Stimulated activated CD8-positive, alpha-beta memory T cell treated with anti-CD3 and anti-CD28 coated beads, Interleukin-15, amount 100 ng/mL, for 48 hours (primary cell): ENCODE measurements at regions not wholly inside any gene's neighbourhood (a gene's known extent, or its start where the extent isn't known, plus 50 kb on each side); places are given as distances from the start of the nearest gene placed in this dataset.
"Not testable (repeated sequence)": the region's sequence is repeated elsewhere in the genome, so short reads cannot be mapped to it uniquely, and the experiment has no call there.

Experiments
- DNase-seq, 2 donors: peaks; one replicate each; pipeline ENCODE4 v3.0.0-alpha.2; 2020; ENCODE audit warnings: low read depth in 2 of 2

DNA sequence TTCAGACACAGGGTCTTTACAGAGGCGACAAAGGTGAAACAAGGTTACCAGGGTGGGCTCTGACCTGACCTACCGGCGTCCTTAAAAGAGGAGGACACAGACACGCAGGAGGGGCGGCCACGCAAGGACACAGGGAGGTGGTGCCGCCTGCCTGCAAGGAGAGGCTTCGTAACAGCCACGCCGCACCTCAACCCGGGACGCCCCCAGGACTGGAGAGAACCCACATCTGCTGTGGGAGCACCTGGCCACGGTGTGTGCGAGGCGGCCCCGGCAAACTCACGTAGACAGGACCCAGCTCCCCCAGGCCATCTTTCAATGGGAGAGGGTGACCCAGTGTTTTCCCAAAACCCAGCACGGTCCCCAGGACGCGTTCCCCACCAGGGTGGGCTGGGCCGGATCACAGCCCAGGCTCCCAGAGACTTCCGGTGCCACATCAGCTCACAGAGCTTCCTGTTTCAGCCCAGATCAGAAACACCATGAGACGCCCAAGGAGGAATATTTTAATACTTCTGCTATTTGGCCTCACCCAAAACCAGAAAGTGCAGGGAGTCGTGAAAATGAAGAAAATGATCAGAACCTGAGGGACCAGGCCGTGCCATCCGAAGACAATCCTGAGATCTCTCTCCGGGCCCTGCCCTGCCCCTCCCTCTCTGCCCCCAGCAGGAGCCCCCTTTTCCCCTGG is 5417.4 kb upstream of the TPTE start:
- DNase-seq, result peak in 1 of 2 donors; percentile 20

DNA sequence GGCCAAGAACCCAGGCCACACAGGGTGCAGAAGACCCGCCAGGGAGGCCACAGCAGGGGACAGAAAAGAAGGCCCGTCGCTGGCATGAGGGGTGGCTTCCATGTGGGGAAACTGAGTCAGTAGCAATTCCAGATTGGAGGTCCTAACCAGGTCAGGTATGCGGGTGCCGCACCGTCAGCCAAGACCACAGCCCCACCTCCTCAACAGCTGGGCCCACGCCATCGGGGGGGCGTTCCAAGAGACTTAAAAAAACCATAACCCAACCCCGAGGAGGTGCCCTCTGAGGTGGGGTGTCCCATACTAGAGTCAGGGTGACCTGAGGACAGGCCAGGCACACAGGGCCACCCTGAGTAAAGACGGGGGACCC is 5416.8 kb upstream of the TPTE start:
- DNase-seq, result not testable (repeated sequence)

DNA sequence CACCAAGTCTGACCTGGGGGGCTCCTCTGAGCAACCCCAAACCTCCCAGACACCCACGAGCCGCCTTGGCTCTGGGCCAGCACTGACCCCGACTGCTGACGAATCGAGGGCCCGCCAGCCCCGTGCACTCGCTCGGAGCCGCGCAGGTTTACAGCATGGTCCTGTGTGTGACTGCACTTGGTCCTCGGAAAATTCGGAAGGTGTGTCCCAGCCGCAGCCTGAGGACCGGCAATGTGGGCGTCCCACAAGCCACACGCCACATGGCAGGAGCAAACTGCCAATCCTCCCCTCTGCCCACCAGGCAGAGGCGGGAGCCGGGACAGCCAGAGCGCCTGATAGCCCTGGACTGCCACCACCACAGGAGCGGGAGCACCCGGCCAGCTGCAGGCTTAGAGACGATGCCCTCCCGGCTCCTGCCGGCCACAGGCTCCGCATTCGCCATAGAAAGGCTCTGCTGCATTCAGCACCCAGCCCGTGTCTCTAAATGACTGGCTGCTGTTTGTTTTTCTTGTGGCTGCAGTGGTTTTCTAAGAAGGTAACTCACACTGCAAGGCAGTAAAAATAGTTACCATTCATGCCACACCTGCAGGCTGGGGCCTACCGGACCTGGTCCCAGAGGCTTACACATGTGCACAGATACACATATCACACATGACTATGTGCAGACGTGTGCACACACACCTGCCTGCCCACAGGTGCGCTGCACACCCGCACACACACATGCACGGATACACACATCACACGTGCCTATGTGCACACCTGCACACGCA is 5415.3 kb upstream of the TPTE start:
- peak in 1 of 2 donors; percentile 53 for DNase-seq

DNA sequence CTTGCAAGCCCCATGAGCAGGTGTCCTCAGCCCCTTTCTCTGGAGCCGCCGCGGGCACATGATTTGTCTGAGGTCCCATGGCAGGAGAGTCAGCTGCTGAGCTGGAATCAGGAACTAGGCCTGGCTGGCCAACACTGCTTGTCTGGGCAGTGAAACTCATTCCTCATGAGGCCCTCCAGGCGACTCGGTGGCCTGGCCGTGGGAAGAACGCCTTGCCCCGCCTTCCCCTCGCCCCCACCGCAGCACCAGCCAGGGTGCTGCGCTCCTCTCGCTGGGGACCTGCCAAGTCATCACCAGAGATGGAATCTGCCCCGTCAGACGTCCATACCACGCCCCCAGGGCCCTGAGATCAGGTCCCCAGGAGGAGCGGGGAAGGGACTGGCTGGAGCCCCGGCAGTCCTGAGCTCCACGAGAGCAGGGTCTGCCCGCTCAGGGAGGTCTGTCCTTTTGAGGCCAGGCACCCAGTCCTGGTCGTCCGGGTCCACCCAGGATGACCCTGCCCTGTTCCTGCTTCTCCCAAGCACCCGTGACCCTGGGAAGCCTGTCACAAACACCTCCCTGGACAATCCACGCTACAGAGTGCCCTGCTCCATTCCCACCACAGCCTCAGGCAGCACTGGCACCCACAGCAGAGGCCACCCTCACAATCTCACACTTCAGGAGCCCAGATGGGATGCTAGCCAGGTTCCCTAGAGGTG is 5414.5 kb upstream of the TPTE start:
- not testable (repeated sequence) for DNase-seq

DNA sequence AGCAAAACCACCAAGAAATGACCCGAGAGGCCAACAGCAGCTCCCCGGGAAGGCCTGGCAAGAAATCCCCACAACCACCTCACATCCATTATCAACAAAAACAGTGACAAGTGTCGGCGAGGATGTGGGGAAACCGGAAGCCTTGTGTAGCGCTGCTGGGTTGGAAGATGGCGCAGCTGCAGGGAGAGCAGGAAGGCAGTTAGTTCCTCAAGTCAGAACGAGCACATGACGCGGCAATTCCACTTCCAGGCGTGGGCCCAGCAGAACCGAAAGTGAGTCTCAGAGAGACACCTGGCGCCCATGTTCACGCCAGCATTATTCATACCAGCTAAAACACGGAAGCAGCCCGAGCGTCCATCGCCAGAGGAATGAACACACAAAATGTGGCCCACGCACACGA is 5413.7 kb upstream of the TPTE start:
- DNase-seq, result not testable (repeated sequence)

DNA sequence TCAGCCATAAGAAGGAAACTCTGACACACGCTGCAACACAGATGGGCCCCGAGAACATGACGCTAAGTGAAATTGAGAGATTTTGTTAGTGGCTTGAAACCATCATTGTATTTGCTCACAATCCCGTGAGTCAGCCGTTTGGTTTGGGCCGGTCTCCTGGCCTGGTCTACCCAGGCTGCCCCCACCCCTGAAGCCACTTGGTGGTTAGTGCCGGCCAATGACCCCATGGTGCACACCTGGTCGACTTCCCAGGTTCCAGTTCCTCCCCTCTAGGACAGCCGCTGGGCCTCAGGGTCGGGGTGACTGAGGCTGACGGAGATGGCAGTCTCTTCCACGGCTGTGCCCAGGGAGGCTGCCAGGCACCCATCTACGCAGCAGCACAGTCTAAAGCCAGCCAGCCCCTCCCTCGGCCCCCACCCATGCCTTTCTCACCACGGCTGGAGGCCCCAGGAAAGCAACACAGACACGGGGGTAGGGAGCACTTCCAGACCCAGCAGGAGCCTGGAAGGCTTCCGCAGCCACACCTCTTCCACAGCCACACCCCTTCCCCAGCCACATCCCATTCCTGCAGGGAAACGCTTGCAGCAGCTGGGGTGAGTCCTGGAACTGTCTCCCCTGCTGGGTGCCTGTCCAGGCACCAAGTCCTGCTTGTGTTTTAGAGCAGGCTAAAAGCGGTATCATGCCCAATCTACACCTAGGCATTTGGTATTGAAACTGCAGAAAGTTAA is 5413.2 kb upstream of the TPTE start:
- not testable (repeated sequence) for DNase-seq

DNA sequence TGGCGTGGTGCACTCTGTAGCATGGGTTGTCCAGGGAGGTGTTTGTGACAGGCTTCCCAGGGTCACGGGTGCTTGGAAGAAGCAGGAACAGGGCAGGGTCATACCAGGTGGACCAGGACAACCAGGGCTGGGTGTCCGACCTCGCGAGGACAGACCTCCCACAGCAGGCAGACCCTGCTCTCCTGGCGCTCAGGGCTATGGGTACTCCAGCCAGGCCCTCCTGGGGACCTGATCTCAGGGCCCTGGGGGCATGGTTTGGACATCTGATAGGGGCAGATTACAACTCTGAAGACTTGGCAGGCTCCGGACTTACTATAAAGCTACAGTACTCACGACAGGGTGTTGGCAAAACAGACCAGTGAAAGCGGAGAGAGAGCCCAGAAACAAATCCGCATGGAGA is 5410.2 kb upstream of the TPTE start:
- not testable (repeated sequence) for DNase-seq

DNA sequence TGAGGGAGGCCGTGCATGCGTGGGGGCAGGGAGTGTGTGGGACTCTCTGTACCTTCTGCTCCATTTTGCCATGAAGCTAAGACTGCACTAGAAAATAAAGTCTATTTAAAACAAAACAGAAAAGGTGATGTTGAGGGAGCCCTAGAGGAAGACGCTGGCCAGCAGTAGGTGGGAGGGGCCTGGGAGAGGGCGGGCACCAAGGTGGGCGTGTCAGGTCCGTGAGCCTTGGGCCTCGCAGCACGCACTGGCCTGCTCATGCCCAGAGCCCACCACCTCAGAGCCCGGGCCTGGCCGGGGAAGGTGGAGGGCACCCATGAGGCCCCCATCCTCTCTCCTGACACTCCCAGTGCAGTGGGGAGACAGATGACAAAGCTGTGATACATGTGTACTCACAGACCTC is 5408.3 kb upstream of the TPTE start:
- DNase-seq, result not testable (repeated sequence)

DNA sequence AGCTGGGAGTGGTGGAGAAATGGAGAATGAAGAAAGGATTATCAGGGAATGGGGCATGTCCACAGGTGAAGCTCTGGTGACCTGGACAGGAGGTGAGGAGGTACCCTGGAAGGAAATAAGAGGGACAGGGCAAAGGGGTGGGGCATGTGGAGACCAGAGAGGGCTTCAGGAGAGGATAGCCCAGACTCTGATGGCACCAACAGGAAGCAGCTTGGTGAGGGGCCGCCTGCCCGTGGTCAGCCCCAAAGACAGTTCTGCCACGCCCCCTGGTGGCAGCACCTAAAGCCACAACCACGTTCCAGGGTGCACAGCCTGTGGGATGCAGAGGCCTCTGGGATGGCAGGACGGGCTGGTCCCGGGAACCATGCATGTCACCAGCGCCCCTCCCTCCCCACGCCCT is 5406.9 kb upstream of the TPTE start:
- not testable (repeated sequence) for DNase-seq

DNA sequence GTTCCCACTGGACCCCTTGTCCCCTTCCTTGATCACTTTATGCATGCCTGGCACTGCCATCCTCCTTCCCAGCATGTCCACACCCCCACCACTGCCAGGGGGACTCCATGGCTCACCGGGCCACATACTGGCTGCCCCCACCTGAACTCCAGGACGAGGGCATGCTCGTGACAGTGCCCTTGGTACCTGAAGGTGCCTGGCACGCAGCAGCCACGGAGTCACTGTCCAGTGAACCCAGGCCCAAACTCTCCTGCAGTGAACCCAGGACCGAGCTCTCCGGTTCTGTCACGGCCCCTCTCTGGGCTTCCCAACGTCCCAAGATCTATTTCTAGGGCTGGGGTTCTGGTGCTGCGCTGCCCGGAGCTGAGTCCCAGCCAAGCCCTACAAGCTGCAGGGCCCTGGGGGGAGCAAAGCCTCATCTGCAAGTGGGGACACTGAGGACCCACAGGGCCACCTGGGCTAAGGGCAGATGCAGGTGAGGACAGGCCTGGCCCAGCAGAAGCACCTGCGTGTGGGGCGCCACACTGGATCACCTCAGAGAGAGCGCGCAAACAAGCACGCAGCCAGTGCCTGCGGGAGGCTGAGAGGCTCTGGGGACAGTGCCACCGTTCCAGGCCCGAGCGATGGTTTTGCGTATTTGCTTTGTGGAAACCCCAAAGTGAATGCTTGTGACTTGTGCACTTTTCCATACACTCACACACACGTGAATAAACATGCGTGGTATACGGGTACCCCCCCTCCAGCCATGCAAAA is 5406.3 kb upstream of the TPTE start:
- DNase-seq, result not testable (repeated sequence)

DNA sequence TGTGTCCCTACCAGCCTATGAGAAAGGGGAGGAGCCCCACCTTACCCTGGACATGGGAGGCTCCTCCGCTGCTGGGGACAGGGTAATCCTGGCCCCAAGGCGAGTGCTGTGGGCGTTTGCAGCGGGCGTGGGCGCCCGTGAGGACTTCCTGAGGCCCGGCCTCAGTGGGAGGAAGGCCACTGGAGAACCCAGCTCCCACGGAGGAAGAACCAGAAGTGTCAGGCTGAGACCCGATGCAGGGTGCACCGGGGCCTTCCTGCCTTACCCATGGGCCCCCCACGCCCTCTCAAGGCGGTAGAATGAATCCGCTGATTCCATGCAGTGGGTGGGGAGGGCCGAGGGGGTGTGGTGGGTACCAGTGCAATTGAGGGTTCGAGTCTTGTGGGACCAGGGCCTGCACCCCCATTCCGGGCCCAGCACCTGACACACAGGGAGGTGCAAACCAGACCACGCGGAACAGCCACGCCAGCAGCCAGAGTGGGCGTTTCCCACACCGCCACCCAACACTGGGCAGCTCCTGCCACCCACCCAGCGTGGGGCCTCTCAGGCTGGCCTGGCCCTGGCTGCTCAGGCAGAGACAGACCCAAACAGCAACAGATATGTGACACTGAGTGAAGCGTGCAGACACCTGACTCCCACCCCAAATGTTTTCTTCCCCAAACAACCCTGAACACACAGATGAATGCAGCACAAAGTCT is 5405.6 kb upstream of the TPTE start:
- DNase-seq, result not testable (repeated sequence)

DNA sequence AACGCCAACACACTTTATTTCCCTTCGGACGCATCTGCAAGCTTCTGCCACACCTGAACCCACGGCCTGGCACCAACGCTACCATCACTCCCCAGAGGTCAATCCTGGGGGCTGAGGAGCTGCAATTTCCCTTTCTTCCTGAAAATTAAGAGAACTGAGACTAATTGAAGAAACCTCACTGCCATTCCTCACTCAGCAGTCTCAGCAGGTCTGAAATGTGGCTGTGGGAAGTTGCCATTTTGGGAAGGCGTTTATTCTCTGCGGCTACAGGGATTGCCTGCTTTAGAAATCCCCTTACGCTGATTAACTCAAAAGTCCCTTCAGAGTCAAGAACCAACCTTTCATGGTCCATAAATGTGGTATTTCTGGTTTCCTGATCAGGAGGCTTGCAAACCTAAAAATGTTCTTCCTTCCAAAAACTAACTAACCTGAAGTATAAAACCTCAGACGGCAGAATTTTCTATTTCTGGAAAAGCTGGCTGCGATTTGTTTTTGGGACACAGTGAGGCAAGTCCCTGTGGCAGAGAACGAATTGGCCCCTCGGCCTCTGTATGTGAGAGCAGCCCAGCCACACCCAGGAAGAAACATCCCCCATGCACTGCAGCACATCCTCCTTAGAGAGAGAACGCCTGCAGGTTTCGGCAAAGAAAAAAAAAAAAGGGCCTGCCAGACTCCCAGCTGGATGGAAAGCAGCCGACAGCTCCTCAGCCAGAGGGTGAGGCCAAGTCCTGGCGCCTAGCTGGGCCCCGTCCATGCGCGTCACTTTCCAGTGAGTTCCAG is 5404.8 kb upstream of the TPTE start:
- DNase-seq, result not testable (repeated sequence)

DNA sequence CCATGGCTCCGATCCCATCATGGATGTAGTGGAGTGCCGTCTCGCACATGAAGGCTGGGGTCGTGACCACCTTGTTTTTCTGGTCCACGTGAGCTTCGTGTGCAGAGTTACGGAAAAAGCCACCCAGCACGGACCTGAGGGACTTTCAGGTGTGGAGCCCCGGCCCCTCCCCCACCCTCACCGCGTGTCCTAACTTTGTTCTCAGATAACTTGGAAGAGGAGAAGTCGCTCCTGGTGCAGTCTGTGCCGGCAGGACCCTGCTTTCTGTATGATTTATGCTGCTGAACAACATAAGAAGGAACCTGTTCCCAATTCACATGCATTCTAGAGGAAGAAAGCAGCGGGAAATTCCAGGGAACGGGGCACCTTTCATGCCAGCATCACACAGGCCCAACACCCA is 5404.2 kb upstream of the TPTE start:
- not testable (repeated sequence) for DNase-seq

DNA sequence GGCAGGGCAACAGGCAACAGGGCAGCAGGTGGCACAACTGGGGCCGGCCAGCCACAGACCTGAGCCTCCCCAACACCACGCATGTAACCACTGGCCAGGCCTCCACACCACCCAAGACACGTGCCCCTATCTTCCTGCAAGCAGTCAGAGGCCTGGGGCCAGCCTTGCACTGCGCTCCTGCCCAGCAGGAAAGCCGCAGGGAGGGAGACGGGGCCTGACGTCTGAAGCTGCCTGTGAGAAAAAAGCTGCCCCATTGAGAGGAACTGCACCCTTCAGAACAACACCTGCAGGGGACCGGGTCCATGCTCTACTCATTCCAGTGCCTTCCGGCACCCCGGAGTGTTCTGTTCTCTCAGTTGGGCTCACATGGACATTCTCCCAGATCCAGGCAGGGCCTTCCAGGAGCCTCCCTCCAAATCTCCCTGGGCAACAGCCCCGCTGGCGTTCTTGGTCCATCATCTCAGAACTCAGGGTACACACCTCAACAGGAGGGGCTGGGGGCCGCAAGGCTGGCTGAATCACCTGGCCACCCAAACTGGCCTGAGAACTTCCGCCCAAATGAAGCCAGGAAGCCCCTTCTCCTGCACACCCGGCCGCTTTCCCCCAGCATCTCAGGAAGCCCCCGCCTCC is 5403.6 kb upstream of the TPTE start:
- DNase-seq, result not testable (repeated sequence)

DNA sequence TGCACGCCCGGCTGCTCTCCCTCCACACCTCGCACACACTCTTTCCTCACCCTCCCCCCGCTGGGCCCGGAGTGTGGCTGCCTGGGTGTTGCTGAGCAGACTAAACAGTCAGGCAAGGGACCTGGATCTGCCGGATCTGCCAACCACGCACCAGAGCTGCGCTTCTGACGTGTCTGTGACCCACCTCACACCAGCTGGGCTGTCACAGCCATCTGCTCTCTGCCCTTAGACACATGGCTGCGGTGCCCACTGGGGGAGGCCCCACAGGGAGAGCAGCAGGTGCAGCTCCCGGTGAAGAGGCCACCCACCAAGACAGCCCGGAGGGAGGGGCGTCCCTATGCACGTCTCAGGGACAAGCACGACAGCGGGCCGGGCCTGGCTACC is 5403.1 kb upstream of the TPTE start:
- peak in 1 of 2 donors; percentile 50 for DNase-seq

DNA sequence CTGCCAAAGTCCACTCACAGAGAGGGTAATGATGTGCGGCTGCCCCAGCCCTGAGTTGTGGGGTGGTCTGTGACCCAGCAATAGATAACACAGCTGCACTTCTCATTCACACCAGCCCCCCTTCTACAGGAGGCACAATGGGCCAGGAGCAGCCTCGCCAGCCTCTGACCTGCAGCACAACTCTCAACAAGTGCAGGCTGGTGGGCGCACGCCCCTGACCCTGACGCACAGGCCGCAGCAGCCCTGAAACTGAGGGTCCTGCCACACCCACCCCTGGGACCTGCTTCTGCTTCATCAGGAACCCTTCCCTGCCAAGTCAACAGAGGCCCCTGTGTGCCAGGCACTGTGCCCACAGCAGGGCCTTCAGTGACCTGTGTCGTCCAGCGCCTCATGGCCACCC is 5402.2 kb upstream of the TPTE start:
- not testable (repeated sequence) for DNase-seq

DNA sequence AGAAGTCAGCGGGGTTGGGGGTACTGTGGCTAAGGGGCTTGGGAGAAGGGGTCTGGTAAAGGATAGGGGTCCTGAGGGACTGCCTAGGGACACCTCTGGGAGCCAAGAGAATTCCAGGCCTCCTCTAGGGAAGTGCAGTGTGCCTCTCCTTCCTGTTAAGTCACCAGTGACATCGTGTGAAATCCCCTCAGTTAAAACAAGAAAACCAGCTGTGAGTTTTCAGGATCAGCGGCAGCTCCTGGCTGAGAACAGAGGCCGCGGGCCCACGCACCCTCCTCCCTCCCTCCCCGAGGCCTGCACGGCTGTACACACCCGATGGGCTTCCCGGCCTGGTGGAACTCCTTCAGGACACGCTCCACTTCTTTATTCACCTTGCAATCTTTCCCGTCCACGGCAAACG is 5400.0 kb upstream of the TPTE start:
- not testable (repeated sequence) for DNase-seq

DNA sequence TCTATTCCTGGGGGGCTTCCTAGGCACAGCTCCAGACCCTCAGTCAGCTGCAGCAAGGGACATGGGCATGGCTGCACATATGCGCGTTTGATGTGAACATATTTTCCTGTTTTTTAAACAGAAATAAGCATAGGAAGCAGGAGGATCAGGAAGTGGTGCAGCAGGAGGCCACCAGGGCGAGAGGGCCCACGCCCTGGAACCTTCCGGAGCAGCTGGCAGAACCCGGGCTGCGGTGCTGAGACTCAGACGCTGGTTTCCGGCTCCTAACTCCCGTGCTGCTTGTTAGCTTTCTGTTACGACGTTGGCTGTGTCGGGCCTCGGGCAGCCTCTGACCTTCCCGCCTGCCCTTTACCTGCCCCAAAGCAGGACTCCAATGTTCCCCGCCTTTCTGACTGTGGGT is 5399.5 kb upstream of the TPTE start:
- not testable (repeated sequence) for DNase-seq

DNA sequence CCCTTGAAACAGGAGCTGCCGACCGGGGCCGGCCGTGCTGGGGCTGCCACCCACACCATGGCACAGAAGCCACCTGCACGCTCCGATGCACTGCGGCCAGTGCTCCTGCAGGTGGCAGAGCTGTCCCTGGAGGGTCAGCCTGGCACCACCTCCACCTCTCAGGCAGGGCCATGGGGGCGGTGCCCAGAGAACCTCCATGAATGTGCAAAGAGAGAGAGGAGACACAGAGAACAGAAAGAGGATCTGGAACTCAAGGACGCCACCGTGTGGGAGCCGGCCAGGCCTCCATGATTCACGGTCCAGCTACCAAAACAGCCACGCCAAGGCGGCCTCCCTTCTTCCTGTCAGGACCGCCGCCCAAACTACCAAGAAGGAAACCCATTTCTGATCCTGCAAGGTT is 5397.7 kb upstream of the TPTE start:
- peak; percentile 44 to 57 for DNase-seq
